NCI-H146 treated with DMSO at 0.1 percent for 48 hours (cell line): ENCODE measurements at regions not wholly inside any gene's neighbourhood (a gene's known extent, or its start where the extent isn't known, plus 50 kb on each side); places are given as distances from the start of the nearest gene placed in this dataset.

Source experiments
- DNase-seq: peaks from one replicate; lab custom pipeline; 2025; ENCODE audit not compliant: unreplicated experiment; lab: John Stamatoyannopoulos, UW

- DNase-seq, result no peak
Observed at GRCh38 chr10:70939441-70940003, 51.2 kb upstream of the PCBD1 start.

GRCh38 chr10:70940834-70941568 lies 52.6 kb upstream of the PCBD1 start:
- no peak for DNase-seq

- no peak for DNase-seq
Observed at GRCh38 chr10:70942125-70942524, 53.8 kb upstream of the PCBD1 start.

GRCh38 chr10:70942725-70943124 lies 54.4 kb upstream of the PCBD1 start:
- no peak for DNase-seq

- DNase-seq, result no peak
Observed at GRCh38 chr10:70943249-70943648, 54.9 kb upstream of the PCBD1 start.

GRCh38 chr10:70943841-70944466 lies 55.6 kb upstream of the PCBD1 start:
- DNase-seq, result no peak

GRCh38 chr10:70950037-70950436 lies 61.7 kb upstream of the PCBD1 start:
- no peak for DNase-seq

GRCh38 chr10:70950801-70951200 lies 62.4 kb upstream of the PCBD1 start:
- DNase-seq, result no peak

GRCh38 chr10:70952401-70952800 lies 64.0 kb upstream of the PCBD1 start:
- no peak for DNase-seq

- DNase-seq, result no peak
Observed at GRCh38 chr10:70952921-70953320, 64.6 kb upstream of the PCBD1 start.

- DNase-seq, result no peak
Observed at GRCh38 chr10:70954381-70955176, 66.2 kb upstream of the PCBD1 start.

GRCh38 chr10:70956029-70956759 lies 67.8 kb upstream of the PCBD1 start:
- no peak for DNase-seq

- no peak for DNase-seq
Observed at GRCh38 chr10:70958396-70958795, 70.0 kb upstream of the PCBD1 start.

GRCh38 chr10:70960316-70960715 lies 72.0 kb upstream of the PCBD1 start:
- DNase-seq, result no peak

- no peak for DNase-seq
Observed at GRCh38 chr10:70960783-70961570, 72.6 kb upstream of the PCBD1 start.

GRCh38 chr10:70962686-70963085 lies 74.3 kb upstream of the PCBD1 start:
- no peak for DNase-seq

- no peak for DNase-seq
Observed at GRCh38 chr10:70963271-70963670, 74.9 kb upstream of the PCBD1 start.

- no peak for DNase-seq
Observed at GRCh38 chr10:70964245-70964644, 75.9 kb upstream of the PCBD1 start.

- DNase-seq, result no peak
Observed at GRCh38 chr10:70964881-70965280, 76.5 kb upstream of the PCBD1 start.

- DNase-seq, result no peak
Observed at GRCh38 chr10:70965566-70965965, 77.2 kb upstream of the PCBD1 start.
